Myocyte (in vitro differentiated cells): ENCODE measurements at regions not wholly inside any gene's neighbourhood (a gene's known extent, or its start where the extent isn't known, plus 50 kb on each side); places are given as distances from the start of the nearest gene placed in this dataset.

Experiments used
- DNase-seq: peaks from one replicate; pipeline ENCODE4 v3.0.0-alpha.2; 2012; ENCODE audit warnings: low read depth

DNA sequence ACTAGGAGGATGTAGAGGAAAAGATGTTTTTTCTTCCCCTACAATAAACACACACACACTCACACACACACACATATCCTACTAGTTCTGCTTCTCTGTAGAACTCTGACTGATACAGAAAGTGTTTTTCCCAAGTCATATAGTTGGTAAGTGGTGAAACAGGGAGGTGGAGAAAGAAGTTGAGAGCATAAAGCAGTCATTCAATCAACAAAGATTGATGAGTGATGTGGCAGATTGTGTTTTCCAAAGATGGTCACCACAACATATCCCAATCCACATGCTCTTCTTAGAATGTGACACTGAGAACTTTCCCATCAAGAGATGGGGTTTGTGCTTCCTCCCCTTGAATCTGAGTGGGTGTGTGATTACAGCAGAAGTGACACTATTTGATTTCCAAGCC, 123.4 kb upstream of the ATP6AP2 start:
- DNase-seq, result no peak

GRCh38 chrX:40452031-40452430, 128.7 kb upstream of the ATP6AP2 start:
- no peak for DNase-seq

DNA sequence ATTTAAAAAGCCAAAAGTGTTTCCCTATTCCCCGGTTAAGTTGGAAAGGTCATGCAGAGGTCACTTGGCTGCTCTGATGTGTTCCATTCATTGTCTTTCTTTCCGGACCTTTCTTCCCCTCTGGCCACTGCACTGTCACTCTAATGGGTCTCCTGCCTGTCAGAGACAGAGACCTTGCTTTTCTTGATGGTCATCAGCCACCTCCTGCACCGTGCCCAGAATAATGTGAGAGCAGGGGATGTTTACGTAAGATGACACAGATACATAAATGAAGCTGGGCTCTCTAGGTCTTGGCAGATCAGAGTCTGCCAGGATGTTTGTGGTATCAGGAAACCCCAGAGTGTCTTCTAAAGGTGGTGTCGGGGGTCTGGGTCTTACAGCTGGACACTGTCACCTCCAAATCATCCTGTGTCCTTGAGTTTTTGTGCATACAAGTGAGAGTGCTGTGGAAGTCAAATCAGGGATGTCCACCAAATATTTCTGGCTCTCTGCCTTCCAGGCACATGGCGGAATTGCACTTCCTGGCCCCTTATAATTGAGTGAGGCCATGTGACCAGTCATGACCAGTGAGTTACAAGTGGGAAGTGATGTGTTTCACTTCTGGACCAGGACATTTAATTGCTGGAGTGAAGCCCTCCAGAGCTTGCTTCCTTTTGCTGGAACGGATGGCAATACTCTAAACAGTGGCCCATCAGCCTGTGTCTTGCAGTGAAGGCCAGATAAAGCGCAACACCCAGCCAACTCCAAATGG, 130.6 kb upstream of the ATP6AP2 start:
- no peak for DNase-seq

DNA sequence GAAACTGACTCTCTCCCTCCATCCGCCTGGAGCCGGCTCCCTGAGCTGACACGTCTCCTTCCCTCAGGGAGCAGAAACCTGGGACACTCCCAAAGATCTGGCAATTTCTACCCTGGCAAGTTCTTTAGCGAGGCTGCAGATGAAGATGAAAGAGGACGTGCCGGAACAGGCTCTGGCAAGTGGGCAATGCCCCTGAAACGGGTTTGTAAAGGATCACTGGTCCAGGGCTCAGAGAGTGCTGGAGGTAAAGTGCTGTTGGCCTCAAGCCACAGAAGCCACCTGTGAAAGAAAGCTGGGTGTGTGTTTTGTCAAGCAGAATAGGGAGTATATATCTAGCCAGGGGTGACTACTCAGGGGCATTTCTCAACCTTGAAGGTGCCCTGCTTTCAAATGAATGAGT, 131.4 kb upstream of the ATP6AP2 start:
- no peak for DNase-seq

GRCh38 chrX:40448793-40449192, 132.0 kb upstream of the ATP6AP2 start:
- no peak for DNase-seq

GRCh38 chrX:40446921-40447320, 133.8 kb upstream of the ATP6AP2 start:
- DNase-seq, result no peak

DNA sequence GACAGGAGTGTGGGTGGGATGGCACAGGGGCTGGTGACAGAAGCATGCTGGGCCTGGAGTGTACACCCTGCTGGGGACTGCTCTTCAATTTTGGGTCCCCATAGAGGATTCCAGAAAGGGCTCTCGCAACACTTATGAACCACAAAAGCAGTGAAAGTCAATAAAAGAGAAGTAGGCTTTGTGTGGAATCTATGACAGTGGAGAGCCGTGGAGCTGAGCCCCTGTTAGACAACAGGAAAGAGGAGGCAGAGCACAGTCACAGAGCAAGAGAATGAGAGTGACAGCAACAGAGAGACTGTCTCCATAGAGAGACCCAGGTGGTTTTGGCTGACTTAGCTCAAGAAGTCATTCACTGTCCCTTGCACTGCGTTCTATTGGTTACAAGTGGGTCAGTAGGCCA, 135.1 kb upstream of the ATP6AP2 start:
- DNase-seq, result no peak

DNA sequence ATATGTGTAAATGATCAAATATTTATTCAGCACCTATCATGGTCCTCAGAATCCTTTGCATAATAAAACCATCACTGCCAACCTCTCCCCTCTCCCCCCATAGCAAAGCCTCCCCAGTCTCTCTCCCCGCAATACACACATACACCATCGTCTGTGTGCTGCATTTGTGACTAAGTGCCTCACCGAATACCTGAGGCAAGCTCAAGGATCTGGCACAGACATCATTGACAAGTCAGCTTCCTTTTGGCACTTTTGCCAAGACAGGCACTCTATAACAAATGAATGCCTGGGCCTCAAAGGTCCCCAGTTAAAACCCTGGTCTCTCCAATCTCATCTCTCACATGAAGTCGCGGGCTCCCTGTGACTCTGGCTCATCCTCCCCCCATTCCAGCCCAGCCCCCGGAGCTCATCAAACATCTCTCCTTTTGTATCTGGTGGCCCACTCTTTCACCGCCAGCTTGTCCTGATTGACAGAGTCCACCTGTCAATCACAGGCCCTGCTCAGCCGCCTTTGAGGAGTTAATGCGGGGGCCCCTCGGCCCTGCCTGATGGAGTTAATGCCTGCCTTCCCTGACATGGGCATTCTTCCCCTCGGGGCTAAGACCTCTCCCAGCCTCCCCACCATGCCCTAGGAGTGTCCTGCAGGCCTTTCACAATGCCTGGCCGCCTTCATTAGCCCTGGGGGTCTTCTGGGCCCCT, 135.8 kb upstream of the ATP6AP2 start:
- DNase-seq, result no peak

DNA sequence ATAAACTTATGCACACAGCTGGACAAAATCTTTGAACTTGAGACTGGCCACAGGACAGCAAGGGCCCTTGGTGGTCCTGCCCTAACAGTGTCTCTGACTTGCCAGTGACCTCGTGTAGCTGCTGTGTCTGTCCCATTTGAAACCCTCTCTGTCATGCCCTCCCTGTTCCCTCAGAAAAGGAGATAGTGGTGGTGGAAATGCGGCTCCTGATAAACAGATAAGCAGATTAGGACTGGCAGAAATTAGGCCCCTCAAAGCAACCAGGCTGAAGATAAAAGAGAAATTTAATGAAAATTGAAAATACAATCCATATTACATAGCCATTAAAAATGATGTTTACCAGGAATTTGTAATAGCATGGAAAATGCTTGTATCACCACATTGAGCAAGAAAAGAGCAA, 136.6 kb upstream of the ATP6AP2 start:
- DNase-seq, result no peak

DNA sequence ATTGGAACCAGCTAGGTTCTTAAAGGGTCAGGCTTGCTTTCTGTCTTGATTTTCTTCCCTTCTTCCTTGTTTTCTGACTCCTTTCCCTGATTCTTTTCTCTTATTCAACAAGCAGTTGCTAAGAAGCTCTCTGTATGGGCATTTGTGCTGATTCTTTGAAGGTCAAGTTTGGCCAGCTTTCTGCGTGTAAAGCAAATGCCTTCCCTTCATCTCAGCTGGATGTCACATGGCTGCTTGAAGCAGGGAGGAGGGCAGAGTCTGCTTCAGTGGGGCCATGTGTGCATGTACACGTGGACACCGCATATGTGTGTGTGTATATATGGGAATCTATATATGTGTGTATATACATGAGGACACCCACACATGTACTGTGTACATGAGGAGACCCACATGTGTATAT, 139.9 kb upstream of the ATP6AP2 start:
- DNase-seq, result no peak

DNA sequence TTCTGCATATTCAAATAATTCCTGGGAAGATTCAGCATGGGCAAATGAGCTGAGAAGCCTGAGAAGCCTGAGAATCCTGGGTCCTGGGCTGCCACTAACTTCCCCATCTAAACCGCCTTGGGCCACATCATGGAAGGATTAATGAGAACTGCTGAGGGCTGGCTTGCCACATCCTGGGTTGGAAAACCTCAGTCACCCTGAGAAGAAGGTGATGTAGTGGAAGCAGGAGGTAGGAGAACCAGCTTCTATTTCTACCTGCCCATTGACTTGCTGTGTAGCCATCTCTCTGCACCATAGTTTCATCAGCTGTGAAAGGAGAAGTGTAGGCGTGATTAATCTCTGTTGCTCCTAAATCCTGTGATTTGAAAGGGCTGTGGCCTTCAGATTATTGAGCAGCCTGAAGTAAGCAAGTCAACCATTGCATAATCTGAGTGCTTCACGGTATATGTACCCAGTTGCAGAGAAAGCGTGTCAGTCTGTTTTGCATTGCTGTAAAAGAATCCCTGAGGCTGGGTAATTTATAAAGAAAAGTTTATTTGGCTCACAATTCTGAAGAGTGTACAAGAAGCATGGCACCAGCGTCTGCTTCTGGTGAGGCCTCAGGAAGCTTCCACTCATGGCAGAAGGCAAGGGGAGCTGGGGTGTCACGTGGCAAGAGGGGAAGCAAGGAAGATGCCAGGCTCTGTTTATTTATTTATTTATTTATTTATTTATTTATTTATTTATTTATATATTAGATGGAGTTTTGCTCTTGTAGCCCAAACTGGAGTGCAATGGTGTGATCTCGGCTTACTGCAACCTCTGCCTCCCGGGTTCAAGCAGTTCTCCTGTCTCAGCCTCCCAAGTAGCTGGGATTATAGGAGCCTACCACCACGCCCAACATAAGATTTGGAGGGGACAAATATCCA, 140.9 kb upstream of the ATP6AP2 start:
- DNase-seq, result no peak

- no peak for DNase-seq
Measured at GRCh38 chrX:40437348-40437747, 143.4 kb upstream of the ATP6AP2 start.

- no peak for DNase-seq
Measured at GRCh38 chrX:40434947-40435346, 145.8 kb upstream of the ATP6AP2 start.

- DNase-seq, result no peak
Measured at GRCh38 chrX:40434443-40434842, 146.3 kb upstream of the ATP6AP2 start.

DNA sequence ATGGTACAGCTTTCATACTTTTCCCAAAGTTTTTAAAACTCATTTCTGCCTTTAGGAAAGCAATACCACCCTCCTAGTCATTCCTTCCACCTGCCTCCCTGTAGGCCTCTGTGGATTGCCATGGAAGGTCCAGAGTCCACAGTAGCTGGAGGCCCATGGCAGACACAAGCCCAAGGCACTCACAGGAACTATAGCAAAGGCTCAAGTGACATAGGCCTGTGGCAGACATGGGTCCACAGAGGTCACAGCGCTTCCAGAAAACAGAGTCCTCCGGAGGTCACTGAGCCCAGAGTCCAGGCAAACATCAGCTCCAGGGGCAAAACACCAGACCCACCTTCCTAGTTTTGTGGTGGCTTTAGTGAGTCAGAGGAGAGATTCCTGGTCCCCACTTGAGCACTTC, 147.6 kb upstream of the ATP6AP2 start:
- DNase-seq, result no peak

DNA sequence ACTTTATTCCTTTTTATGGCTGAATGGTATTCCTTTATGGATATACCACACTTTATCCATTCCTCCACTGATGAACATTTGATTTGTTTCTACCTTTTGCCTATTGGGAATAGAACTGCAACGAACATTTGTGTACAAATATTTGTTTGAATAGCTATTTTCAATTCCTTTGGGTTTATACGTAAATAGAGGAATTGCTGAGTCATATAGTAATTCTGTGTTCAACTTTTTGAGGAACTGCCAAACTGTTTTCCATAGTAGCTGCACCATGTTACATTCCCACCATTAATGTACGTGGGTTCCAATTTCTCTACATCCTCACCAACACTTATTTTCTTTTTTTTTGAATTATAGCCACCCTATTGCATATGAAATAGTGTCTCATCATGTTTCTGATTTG, 156.5 kb upstream of the ATP6AP2 start:
- DNase-seq, result no peak

GRCh38 chrX:40423299-40423698, 157.5 kb upstream of the ATP6AP2 start:
- no peak for DNase-seq

DNA sequence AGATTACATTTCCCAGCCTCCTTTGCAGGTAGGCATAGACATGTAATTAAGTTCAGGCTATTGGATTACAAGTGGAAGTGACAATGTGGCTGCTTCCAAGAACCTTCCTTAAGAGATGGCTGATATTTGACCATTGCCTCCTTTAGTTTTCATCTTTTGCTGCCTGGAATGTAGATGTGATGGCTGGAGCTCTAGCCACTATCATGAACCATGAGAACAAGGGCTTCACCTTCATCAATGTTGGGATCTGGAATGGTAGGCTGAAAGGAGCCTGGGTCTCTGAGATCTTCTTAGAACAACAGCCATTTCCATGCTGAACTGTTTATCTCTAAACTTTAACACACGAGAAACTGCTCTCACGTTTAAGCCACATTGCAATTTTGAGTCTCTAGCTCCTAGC, 158.7 kb upstream of the ATP6AP2 start:
- no peak for DNase-seq

GRCh38 chrX:40420899-40421729, 159.7 kb upstream of the ATP6AP2 start:
- DNase-seq, result peak; percentile 28

GRCh38 chrX:40418813-40419195, 162.0 kb upstream of the ATP6AP2 start:
- no peak for DNase-seq

DNA sequence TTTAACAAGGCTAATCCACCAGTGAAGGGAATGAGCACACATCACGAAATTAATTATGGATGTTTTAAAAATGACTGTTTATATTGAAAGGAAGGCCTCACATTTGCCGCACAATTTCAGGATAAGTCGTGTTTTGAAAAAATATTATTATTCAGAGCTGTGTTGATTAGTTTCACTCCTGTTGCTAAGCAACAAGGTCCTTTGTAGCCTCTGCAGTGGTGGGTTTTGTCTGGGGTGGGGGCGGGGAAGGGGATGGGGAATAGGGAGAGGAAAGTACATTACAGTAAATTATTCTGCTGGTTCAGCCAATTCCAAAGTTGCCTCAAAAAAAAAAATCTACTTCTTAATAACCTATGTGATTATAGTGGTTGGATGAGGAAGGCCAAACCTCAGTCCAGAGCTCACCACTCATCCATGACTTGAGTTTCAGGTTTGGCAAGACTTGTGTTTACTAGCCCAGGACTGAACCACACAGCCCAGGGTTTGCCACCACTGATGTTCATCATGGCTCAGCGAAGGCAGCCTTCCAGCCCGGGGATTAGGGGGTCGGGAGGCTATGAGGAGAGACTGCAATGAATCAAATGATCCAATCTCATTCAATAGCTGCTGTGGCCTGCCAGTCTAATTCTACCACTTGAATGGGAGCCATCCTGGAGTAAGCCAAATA, 162.5 kb upstream of the ATP6AP2 start:
- no peak for DNase-seq
